Hypothalamus (tissue), 51 donors: ENCODE measurements at regions not wholly inside any gene's neighbourhood (a gene's known extent, or its start where the extent isn't known, plus 50 kb on each side); places are given as distances from the start of the nearest gene placed in this dataset.
"Not testable (repeated sequence)": the region's sequence is repeated elsewhere in the genome, so short reads cannot be mapped to it uniquely, and the experiment has no call there.

Experiments
- DNase-seq, 51 donors: peaks; one replicate each; lab custom pipeline; 2025; lab: John Stamatoyannopoulos, UW

GRCh38 chr14:48744202-48744601, 842.0 kb downstream of the RPS29 start:
- no peak for DNase-seq

DNA sequence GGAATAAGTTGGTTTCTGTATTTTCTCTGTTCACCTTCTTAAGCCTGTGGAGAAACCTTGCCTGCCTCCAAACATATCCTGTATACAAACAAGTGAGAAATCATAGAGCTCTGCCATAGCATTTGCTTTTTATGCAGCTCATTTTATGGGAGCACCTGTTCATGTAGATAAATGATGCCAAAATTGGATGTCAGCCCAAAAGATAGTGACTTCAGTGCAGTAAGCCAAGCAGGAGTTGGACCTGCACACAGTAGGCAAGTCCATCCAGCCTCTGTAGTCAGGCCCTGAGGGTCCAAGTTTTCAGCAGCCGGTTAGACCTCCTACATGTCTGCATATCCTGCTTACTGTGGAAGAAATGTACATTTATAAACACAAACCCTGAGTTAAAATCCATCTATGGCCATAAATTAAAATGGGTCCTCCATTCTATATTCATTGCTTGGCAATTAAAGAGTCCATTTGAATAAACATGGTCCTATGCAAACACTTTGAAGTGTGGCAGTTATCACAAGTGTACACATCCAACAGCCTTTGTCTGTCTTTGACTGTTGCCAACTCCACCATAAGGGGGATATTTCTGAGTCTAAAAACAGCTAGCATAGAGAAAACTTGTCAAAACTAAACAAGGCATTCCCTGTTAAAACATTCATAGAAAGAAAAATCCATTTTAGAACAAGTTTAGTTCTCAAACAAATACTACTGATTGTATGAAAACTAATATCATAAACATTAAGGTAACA, 847.8 kb downstream of the RPS29 start:
- no peak for DNase-seq

DNA sequence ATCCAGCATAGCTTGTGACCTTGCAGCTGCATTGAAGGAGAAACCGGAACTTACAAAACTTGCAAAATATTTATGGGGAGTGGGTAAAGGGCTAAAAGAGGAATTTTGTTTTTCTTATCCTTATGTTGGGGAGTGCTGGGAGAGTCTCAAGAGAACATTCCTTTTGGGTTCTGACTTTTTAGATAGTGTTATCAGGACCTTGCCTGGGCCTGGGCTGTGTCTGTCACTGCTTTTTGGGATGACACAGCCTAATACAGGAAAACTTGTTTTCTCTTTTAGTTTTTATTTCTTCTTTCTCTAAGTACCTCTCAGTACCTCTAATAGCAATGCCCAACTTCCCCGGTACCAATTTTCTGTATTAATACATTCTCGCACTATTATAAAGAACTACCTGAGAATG, 850.6 kb downstream of the RPS29 start:
- no peak for DNase-seq

DNA sequence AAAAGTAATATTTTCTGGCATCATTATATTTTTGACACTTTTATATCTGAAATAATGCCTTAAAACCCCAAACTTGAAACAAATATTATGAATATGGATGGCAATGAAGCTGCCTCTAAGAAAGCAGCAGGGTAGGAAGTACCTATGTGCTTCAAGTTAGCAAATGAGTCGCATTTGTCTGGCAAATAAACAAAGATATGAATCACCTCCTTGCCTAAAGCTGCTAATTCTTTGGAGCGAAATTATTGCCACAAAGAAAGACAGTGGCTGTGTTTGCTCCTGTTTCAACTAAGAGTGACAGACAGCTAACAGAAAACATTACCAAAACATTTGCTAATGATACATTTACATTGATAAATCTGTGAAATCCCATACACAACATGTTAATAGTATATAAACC, 854.9 kb downstream of the RPS29 start:
- DNase-seq = no peak

- DNase-seq = no peak
Observed at GRCh38 chr14:48726080-48726642, 860.0 kb downstream of the RPS29 start.

- no peak for DNase-seq
Observed at GRCh38 chr14:48725051-48725734, 861.0 kb downstream of the RPS29 start.

DNA sequence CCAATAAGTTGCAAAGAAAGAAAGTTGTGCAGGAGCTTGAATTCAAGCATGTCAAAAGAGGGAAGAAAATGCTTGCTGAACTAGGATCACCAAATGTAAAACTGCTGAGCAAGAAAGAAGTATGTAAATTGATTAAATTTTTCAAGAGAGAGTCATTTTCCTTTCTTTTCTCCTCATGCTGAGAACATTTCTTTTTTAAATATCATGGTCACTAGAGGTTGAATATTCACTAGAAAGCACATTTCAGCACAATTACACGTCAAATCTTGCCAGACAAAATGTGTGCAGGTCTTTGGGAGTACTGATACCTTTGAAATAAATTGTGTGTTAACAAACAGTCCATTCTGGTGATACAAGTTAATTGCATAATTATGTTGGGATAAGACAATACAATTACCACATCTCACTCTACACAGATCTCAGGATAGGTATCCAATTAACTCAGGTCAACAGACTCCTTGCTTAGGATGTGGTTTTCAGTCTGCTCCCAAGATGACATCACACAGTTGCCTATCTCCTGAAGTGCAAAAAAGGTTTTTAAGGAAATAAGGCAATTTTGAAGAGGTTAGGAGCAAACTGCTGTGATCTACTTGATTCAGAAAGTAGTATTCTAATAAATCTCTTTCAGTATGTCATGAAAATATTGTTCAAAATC, 862.2 kb downstream of the RPS29 start:
- DNase-seq = no peak

GRCh38 chr14:48714366-48714765, 871.8 kb downstream of the RPS29 start:
- no peak for DNase-seq

- DNase-seq = no peak
Observed at GRCh38 chr14:48710133-48710532, 876.0 kb downstream of the RPS29 start.

DNA sequence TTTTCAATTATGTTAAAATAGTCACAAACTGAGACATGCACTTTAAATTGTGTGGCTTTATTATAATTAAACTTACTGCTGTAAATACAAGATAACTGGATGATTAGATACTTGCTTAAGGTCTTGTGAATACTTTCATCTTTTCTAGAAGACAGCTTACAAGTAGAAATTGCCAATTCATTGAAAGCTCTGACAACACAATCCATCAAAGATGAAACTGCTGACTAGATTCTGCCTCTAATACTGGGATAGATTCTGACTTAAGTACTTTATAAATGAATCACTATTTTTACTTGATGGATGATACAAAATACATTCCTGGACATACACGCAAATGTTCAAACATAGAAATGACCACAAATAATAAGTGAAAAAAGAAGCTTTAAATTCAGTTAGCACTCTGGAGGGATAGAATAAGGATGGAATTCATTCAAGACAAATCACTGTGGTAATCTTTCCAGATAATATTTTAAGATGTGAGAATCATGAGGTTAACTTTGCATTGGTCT, 876.8 kb downstream of the RPS29 start:
- no peak for DNase-seq

DNA sequence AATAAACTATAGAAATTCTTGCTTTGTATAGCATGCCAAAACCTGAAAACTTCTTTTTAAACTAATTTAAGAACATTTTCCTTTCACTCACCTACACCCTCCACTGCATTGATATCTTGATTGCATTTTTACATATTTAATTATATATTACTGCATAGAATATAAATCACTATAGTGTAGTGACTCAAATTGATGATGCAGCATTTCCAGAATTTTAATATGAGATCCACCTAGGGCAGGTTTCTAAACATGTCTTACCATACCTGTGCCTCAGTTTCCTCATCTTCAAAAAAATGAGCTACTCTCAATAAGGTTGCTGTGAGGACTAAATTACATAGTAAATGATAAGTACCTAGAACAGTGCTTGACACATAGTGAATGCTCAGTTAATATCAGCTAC, 881.5 kb downstream of the RPS29 start:
- DNase-seq = no peak

GRCh38 chr14:48703728-48704467, 882.3 kb downstream of the RPS29 start:
- no peak for DNase-seq

DNA sequence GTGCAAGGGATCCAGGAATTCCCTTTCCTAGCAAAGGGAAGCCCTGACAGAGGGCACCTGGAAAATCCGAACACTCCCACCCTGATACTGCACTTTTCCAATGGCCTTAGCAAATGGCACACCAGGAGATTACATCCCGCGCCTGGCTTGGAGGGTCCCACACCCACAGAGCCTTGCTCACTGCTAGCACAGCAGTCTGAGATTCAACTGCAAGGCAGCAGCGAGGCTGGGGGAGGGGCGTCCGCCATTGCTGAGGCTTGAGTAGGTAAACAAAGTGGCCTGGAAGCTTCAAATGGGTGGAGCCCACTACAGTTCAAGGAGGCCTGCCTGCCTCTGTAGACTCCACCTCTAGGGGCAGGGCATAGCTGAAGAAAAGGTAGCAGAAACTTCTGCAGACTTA, 888.8 kb downstream of the RPS29 start:
- not testable (repeated sequence) for DNase-seq

- no peak for DNase-seq
Observed at GRCh38 chr14:48693793-48694192, 892.4 kb downstream of the RPS29 start.

- DNase-seq = no peak
Observed at GRCh38 chr14:48690349-48690748, 895.8 kb downstream of the RPS29 start.

GRCh38 chr14:48686650-48687049, 899.5 kb downstream of the RPS29 start:
- no peak for DNase-seq

- no peak for DNase-seq
Observed at GRCh38 chr14:48672506-48672905, 913.7 kb downstream of the RPS29 start.

GRCh38 chr14:48670939-48671338, 915.2 kb downstream of the RPS29 start:
- no peak for DNase-seq

GRCh38 chr14:48665077-48665784, 920.9 kb downstream of the RPS29 start:
- DNase-seq = no peak

DNA sequence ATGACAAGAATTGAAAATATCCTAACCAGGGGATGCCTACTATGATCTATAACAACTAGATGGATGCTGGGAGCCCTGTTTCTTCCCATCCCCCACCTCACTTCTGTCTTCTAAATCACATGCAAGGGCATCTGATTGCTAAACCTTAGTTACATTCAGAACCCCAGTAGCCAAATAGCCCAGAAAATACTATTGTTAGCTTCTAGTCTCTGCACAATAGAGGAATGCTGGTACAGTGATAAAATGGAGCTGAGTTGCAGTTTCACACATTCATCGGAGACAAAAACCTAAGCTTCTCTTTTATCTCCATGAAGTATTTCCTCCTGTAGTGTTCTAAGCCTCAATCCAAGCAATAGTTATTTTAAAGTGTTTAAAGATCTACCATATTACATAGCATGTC, 942.9 kb downstream of the RPS29 start:
- no peak for DNase-seq
